ENCODE measurements at regions not wholly inside any gene's neighbourhood (a gene's known extent, or its start where the extent isn't known, plus 50 kb on each side); places are given as distances from the start of the nearest gene placed in this dataset.

- no peak for FAIRE-seq
Observed at GRCh38 chr7:106776618-106777347, 88.3 kb upstream of the PIK3CG start.

- no peak for FAIRE-seq
Observed at GRCh38 chr7:106777674-106778299, 87.3 kb upstream of the PIK3CG start.

- FAIRE-seq: no peak
Observed at GRCh38 chr7:106778656-106779250, 86.3 kb upstream of the PIK3CG start.

GRCh38 chr7:106779877-106780276 is 85.2 kb upstream of the PIK3CG start:
- FAIRE-seq: no peak

GRCh38 chr7:106781007-106781406 is 84.1 kb upstream of the PIK3CG start:
- FAIRE-seq: no peak

- no peak for FAIRE-seq
Observed at GRCh38 chr7:106781828-106782544, 83.1 kb upstream of the PIK3CG start.

- no peak for FAIRE-seq
Observed at GRCh38 chr7:106783286-106783685, 81.8 kb upstream of the PIK3CG start.

- FAIRE-seq: no peak
Observed at GRCh38 chr7:106788637-106789036, 76.4 kb upstream of the PIK3CG start.

- FAIRE-seq: no peak
Observed at GRCh38 chr7:106791526-106791925, 73.6 kb upstream of the PIK3CG start.

- FAIRE-seq: peak; percentile 94
Observed at GRCh38 chr7:106792233-106792926, 72.7 kb upstream of the PIK3CG start.

GRCh38 chr7:106793015-106793975 is 71.8 kb upstream of the PIK3CG start:
- FAIRE-seq: peak; percentile 72

- no peak for FAIRE-seq
Observed at GRCh38 chr7:106794276-106795083, 70.6 kb upstream of the PIK3CG start.

- no peak for FAIRE-seq
Observed at GRCh38 chr7:106795084-106795876, 69.8 kb upstream of the PIK3CG start.

GRCh38 chr7:106795877-106796231 is 69.2 kb upstream of the PIK3CG start:
- FAIRE-seq: no peak

- no peak for FAIRE-seq
Observed at GRCh38 chr7:106797937-106798336, 67.1 kb upstream of the PIK3CG start.

- FAIRE-seq: no peak
Observed at GRCh38 chr7:106802589-106802988, 62.5 kb upstream of the PIK3CG start.

- FAIRE-seq: no peak
Observed at GRCh38 chr7:106806556-106806955, 58.5 kb upstream of the PIK3CG start.

GRCh38 chr7:106807474-106807873 is 57.6 kb upstream of the PIK3CG start:
- no peak for FAIRE-seq

GRCh38 chr7:106808967-106809635 is 56.0 kb upstream of the PIK3CG start:
- FAIRE-seq: no peak

All from endometrium (tissue), 2 donors.